WTC11 (cell line): ENCODE measurements at regions not wholly inside any gene's neighbourhood (a gene's known extent, or its start where the extent isn't known, plus 50 kb on each side); places are given as distances from the start of the nearest gene placed in this dataset.

ENCODE experiments used
- ATAC-seq: fragments of 200-7000 bp; cut with Tn5 transposase; 2 replicates; pipeline ENCODE4 v1.10.0; 2021; ENCODE audit warnings: mild to moderate bottlenecking, moderate library complexity
- CTCF ChIA-PET: fragments of 300-600 bp; sonication (Branson Sonifier 250); formaldehyde crosslinking; loops from one replicate; lab custom pipeline; 2021; ENCODE audit warnings: antibody characterized with exemption; lab: Charles Lee
- POLR2A ChIA-PET: fragments of 350-600 bp; sonication (Branson Sonifier 250); formaldehyde crosslinking; loops from one replicate; lab custom pipeline; 2021; ENCODE audit warnings: antibody characterized with exemption; lab: Charles Lee
- DNase-seq: peaks from one replicate; pipeline ENCODE4 v3.0.0; 2021; ENCODE audit warnings: low spot score
- H3K27ac Mint-ChIP-seq: 2 replicates; pipeline ENCODE4 v1.8.0; 2021; ENCODE audit warnings: mixed read lengths
- H3K27me3 Mint-ChIP-seq: 2 replicates; pipeline ENCODE4 v1.8.0; 2021; ENCODE audit warnings: low read depth, mild to moderate bottlenecking, moderate library complexity, mixed read lengths
- H3K36me3 Mint-ChIP-seq: 2 replicates; pipeline ENCODE4 v1.8.0; 2021; ENCODE audit warnings: mixed read lengths
- H3K4me1 Mint-ChIP-seq: 2 replicates; pipeline ENCODE4 v1.8.0; 2022; ENCODE audit warnings: mixed read lengths
- H3K4me3 Mint-ChIP-seq: 2 replicates; pipeline ENCODE4 v1.8.0; 2021; ENCODE audit warnings: mild to moderate bottlenecking, moderate library complexity, mixed read lengths
- H3K9me3 Mint-ChIP-seq: 2 replicates; pipeline ENCODE4 v1.8.0; 2021; ENCODE audit warnings: mixed read lengths
- ATF2 ChIP-seq: sonication (generic); formaldehyde crosslinking; IDR thresholded peaks from 2 replicates; pipeline ENCODE4 v1.8.1; 2022; ENCODE audit warnings: low read depth, missing genetic modification reagents, borderline replicate concordance
- CDX4 ChIP-seq: fragments of 250-450 bp; sonication (Bioruptor Pico); IDR thresholded peaks from 2 replicates; pipeline ENCODE4 v1.9.0; 2021; ENCODE audit warnings: moderate library complexity, mild to moderate bottlenecking, inconsistent platforms, borderline replicate concordance
- CREB1 ChIP-seq: sonication (generic); formaldehyde crosslinking; IDR thresholded peaks from 2 replicates; pipeline ENCODE4 v1.8.0; 2023; ENCODE audit warnings: mild to moderate bottlenecking, missing genetic modification reagents
- ELF4 ChIP-seq: sonication (generic); formaldehyde crosslinking; IDR thresholded peaks from 2 replicates; pipeline ENCODE4 v1.8.1; 2022; ENCODE audit warnings: low read depth, mild to moderate bottlenecking, moderate library complexity, missing genetic modification reagents
- ERG ChIP-seq: fragments of 250-450 bp; sonication (Bioruptor Pico); IDR thresholded peaks from 2 replicates; pipeline ENCODE4 v1.8.0; 2021; ENCODE audit warnings: mild to moderate bottlenecking
- GABPB1 ChIP-seq: sonication (generic); formaldehyde crosslinking; IDR thresholded peaks from 2 replicates; pipeline ENCODE4 v1.8.1; 2023; ENCODE audit warnings: mild to moderate bottlenecking, missing genetic modification reagents
- IRF1 ChIP-seq: sonication (generic); formaldehyde crosslinking; IDR thresholded peaks from 2 replicates; pipeline ENCODE4 v1.8.0; 2023; ENCODE audit warnings: missing genetic modification reagents
- MYBL2 ChIP-seq: sonication (generic); formaldehyde crosslinking; IDR thresholded peaks from 2 replicates; pipeline ENCODE4 v1.8.1; 2023; ENCODE audit warnings: mild to moderate bottlenecking, moderate library complexity, missing genetic modification reagents
- NFATC4 ChIP-seq: fragments of 250-450 bp; sonication (Bioruptor Pico); IDR thresholded peaks from 2 replicates; pipeline ENCODE4 v1.9.0; 2021; ENCODE audit warnings: mild to moderate bottlenecking
- RELA ChIP-seq: sonication (generic); formaldehyde crosslinking; IDR thresholded peaks from 2 replicates; pipeline ENCODE4 v1.8.1; 2022; ENCODE audit warnings: missing genetic modification reagents, mild to moderate bottlenecking, borderline replicate concordance
- RORB ChIP-seq: fragments of 250-450 bp; sonication (Bioruptor Pico); IDR thresholded peaks from 2 replicates; pipeline ENCODE4 v1.9.0; 2021; ENCODE audit warnings: mild to moderate bottlenecking
- SMAD4 ChIP-seq: sonication (generic); formaldehyde crosslinking; IDR thresholded peaks from 2 replicates; pipeline ENCODE4 v1.8.0; 2022; ENCODE audit warnings: mild to moderate bottlenecking, missing genetic modification reagents
- SP1 ChIP-seq: sonication (generic); formaldehyde crosslinking; conservative IDR thresholded peaks from 2 replicates; pipeline ENCODE4 v1.8.1; 2022; ENCODE audit warnings: missing genetic modification reagents
- TEAD1 ChIP-seq: sonication (generic); formaldehyde crosslinking; IDR thresholded peaks from 2 replicates; pipeline ENCODE4 v1.8.0; 2022; ENCODE audit warnings: mild to moderate bottlenecking, missing genetic modification reagents
- ZNF423 ChIP-seq: fragments of 250-450 bp; sonication (Bioruptor Pico); IDR thresholded peaks from 2 replicates; pipeline ENCODE4 v2.1.2; 2022; ENCODE audit warnings: mild to moderate bottlenecking, moderate library complexity
- TF ChIP-seq, protein P1 (sequence below): sonication (generic); formaldehyde crosslinking; IDR thresholded peaks from 2 replicates; pipeline ENCODE4 v1.8.0; 2022; ENCODE audit warnings: mild to moderate bottlenecking, missing genetic modification reagents
- TF ChIP-seq, protein P2 (sequence below): fragments of 200-600 bp; IDR thresholded peaks from 2 replicates; pipeline ENCODE4 v1.8.0; 2022; ENCODE audit warnings: antibody characterized with exemption

DNA sequence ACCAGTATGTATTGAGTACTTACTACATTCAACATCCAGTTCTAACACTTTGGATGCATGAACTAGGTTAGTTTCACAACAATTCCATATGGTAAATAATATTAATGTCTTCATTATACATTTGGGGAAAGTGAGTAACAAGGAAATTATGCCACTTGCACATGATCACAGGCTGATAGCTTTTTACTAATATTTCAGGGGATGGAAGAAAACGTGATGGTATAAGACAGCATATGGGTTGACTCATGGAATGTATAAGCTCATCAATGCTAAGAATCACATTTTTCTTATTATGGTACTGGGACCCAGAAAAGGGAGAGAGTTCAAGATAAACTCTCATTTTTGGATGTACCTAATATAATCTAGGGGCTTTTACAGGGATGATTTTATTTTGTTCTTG is 188.7 kb downstream of the MIAT start:
- no peaks in the 10 kb centered on the region for H3K4me1 Mint-ChIP-seq
- no peaks in the 10 kb centered on the region for H3K36me3 Mint-ChIP-seq
- no peak for TF ChIP-seq CDX4
- POLR2A ChIA-PET = no interaction called here
- DNase-seq (no peak), ATAC-seq (no peak)
- no peak overlapping the region for H3K4me3 Mint-ChIP-seq
- no peaks in the 10 kb centered on the region for H3K9me3 Mint-ChIP-seq
- CTCF ChIA-PET = interaction anchor here (0.6 kb wide), 1 partner anchor 9 kb away, joined by 3 read pairs; no protein-coding TSS in a partner anchor
- no peaks in the 10 kb centered on the region for H3K27me3 Mint-ChIP-seq
- no peak overlapping the region for H3K27ac Mint-ChIP-seq

GRCh38 chr22:26846645-26847044 is 189.3 kb downstream of the MIAT start:
- Mint-ChIP-seq H3K4me1 (no peaks in the 10 kb centered on the region), H3K36me3 (no peaks in the 10 kb centered on the region), H3K27ac (no peak overlapping the region), H3K4me3 (no peak overlapping the region), H3K27me3 (no peaks in the 10 kb centered on the region), H3K9me3 (no peaks in the 10 kb centered on the region)
- CTCF ChIA-PET = interaction anchor here (0.6 kb wide), 2 partner anchors 9 to 341 kb away, joined by 3 to 8 read pairs; no protein-coding TSS in a partner anchor
- TF ChIP-seq MYBL2 (CRISPR knock-in tag) = no peak
- TF ChIP-seq ZNF423 (CRISPR knock-in tag) = no peak
- TF ChIP-seq TEAD1 = no peak
- TF ChIP-seq CREB1 = no peak
- TF ChIP-seq GABPB1 (CRISPR knock-in tag) = no peak
- no peak for TF ChIP-seq CDX4
- TF ChIP-seq, protein P1, sequence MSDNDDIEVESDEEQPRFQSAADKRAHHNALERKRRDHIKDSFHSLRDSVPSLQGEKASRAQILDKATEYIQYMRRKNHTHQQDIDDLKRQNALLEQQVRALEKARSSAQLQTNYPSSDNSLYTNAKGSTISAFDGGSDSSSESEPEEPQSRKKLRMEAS (CRISPR knock-in tag) = no peak
- no peak for TF ChIP-seq ELF4 (CRISPR knock-in tag)
- no peak for TF ChIP-seq NFATC4 (CRISPR knock-in tag)
- no peak for TF ChIP-seq IRF1 (CRISPR knock-in tag)
- no peak for TF ChIP-seq ERG
- TF ChIP-seq SMAD4 (CRISPR knock-in tag) = no peak
- TF ChIP-seq, protein P2, sequence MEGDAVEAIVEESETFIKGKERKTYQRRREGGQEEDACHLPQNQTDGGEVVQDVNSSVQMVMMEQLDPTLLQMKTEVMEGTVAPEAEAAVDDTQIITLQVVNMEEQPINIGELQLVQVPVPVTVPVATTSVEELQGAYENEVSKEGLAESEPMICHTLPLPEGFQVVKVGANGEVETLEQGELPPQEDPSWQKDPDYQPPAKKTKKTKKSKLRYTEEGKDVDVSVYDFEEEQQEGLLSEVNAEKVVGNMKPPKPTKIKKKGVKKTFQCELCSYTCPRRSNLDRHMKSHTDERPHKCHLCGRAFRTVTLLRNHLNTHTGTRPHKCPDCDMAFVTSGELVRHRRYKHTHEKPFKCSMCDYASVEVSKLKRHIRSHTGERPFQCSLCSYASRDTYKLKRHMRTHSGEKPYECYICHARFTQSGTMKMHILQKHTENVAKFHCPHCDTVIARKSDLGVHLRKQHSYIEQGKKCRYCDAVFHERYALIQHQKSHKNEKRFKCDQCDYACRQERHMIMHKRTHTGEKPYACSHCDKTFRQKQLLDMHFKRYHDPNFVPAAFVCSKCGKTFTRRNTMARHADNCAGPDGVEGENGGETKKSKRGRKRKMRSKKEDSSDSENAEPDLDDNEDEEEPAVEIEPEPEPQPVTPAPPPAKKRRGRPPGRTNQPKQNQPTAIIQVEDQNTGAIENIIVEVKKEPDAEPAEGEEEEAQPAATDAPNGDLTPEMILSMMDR = no peak
- no peak for TF ChIP-seq RORB
- no peak for TF ChIP-seq RELA
- TF ChIP-seq SP1 = no peak
- no peak for DNase-seq
- no peak for ATAC-seq
- POLR2A ChIA-PET = no interaction called here

GRCh38 chr22:26847046-26847445 is 189.7 kb downstream of the MIAT start:
- no peak for ATAC-seq
- no peaks in the 10 kb centered on the region for H3K27me3 Mint-ChIP-seq
- no peak for TF ChIP-seq ATF2 (CRISPR knock-in tag)
- TF ChIP-seq, all 79 proteins: peak for 0
- Mint-ChIP-seq H3K9me3 (no peaks in the 10 kb centered on the region), H3K36me3 (no peaks in the 10 kb centered on the region), H3K27ac (no peak overlapping the region), H3K4me3 (no peak overlapping the region), H3K4me1 (no peaks in the 10 kb centered on the region; the same call in 1 of the 2 replicates)
- DNase-seq = no peak
- POLR2A ChIA-PET = no interaction called here
- CTCF ChIA-PET = interaction anchor here (0.6 kb wide), 1 partner anchor 341 kb away, joined by 8 read pairs; no protein-coding TSS in a partner anchor
